HCT116 (cell line): ENCODE measurements at regions not wholly inside any gene's neighbourhood (a gene's known extent, or its start where the extent isn't known, plus 50 kb on each side); places are given as distances from the start of the nearest gene placed in this dataset.

Experiments used
- ATAC-seq: fragments of 200-7000 bp; cut with Tn5 transposase; 2 replicates; pipeline ENCODE4 v1.9.1; 2020; ENCODE audit warnings: mild to moderate bottlenecking, moderate library complexity
- BruUV-seq: library from RNA; stranded (reverse); fragments of 400-500 nt; replicated peaks from 2 replicates; lab custom pipeline; 2021; lab: Mats Ljungman, UMichigan
- CTCF ChIA-PET: fragments of 300-600 bp; sonication (Branson Sonifier 250); formaldehyde crosslinking; loops from one replicate; lab custom pipeline; 2021; ENCODE audit warnings: antibody characterized with exemption; lab: Charles Lee
- POLR2A ChIA-PET: fragments of 300-600, 350-600 bp; sonication (Branson Sonifier 250); formaldehyde crosslinking; loops from one replicate; lab custom pipeline; 2021; ENCODE audit warnings: antibody characterized with exemption; lab: Charles Lee
- RAD21 ChIA-PET, 2 experiments: fragments of 300-600 bp; sonication (Branson Sonifier 250); formaldehyde crosslinking; loops; one replicate each; lab custom pipeline; 2023; ENCODE audit warnings: low total read pairs in 2 of 2; ENCODE audit not compliant: uncharacterized antibody in 2 of 2, unreplicated experiment in 2 of 2, low non-redundant PET in 1 of 2; lab: Charles Lee
- DNase-seq: peaks from one replicate; pipeline ENCODE4 v3.0.0-alpha.2; 2010; ENCODE audit warnings: low read depth, low spot score
- H2AFZ ChIP-seq: fragments of 200-600 bp; shearing (Covaris generic), sonication (generic); 2 replicates; pipeline ENCODE4 v1.6.1; 2017; ENCODE audit warnings: low read depth, mixed run types, mixed read lengths, antibody characterized with exemption, low read length; ENCODE audit not compliant: poor library complexity, severe bottlenecking
- H3K27ac ChIP-seq: 2 replicates; pipeline ENCODE4 v1.5.1; 2012; ENCODE audit warnings: low read depth, low read length
- H3K27me3 ChIP-seq: fragments of 200-600 bp; sonication (generic); 2 replicates; pipeline ENCODE4 v1.6.1; 2016; ENCODE audit warnings: mixed run types, low read length, mixed read lengths; ENCODE audit not compliant: insufficient read depth
- H3K36me3 ChIP-seq, 2 experiments: fragments of 200-500 bp in 1 of 2; fragments of 200-600 bp in 1 of 2; sonication (Bioruptor generic) in 1 of 2; sonication (generic) in 1 of 2; 2 replicates each; pipeline versions ENCODE4 v1.5.1 to v1.6.1; 2014 to 2016; ENCODE audit warnings: low read length in 2 of 2, inconsistent platforms in 1 of 2, mixed read lengths in 1 of 2, mixed run types in 1 of 2; ENCODE audit not compliant: insufficient read depth in 2 of 2, control insufficient read depth in 1 of 2
- H3K4me1 ChIP-seq, 2 experiments: fragments of 200-600 bp in 1 of 2; sonication (generic) in 1 of 2; 2 replicates each; pipeline versions ENCODE4 v1.5.1 to v1.6.1; 2012 to 2017; ENCODE audit warnings: low read length in 2 of 2, inconsistent platforms in 1 of 2, mild to moderate bottlenecking in 1 of 2, mixed read lengths in 1 of 2, mixed run types in 1 of 2, moderate library complexity in 1 of 2; ENCODE audit not compliant: insufficient read depth in 2 of 2, control insufficient read depth in 1 of 2
- H3K4me2 ChIP-seq: fragments of 200-600 bp; sonication (generic); 2 replicates; pipeline ENCODE4 v1.6.1; 2017; ENCODE audit warnings: mixed run types, low read length, mixed read lengths
- H3K4me3 ChIP-seq, 2 experiments: fragments of 200-600 bp in 1 of 2; sonication (generic) in 1 of 2; replicated peaks in 1 of 2; 2 replicates each; pipeline ENCODE4 v1.5.1; 2011 to 2016; ENCODE audit warnings: low read length in 2 of 2, control low read depth in 1 of 2, low read depth in 1 of 2, mild to moderate bottlenecking in 1 of 2, mixed read lengths in 1 of 2, mixed run types in 1 of 2
- H3K79me2 ChIP-seq: fragments of 200-600 bp; sonication (generic); 2 replicates; pipeline ENCODE4 v1.6.1; 2017; ENCODE audit warnings: mild to moderate bottlenecking, mixed run types, low read length, moderate library complexity, mixed read lengths; ENCODE audit not compliant: insufficient read depth
- H3K9ac ChIP-seq: fragments of 200-600 bp; sonication (generic); 2 replicates; pipeline ENCODE4 v1.6.1; 2016; ENCODE audit warnings: low read length, mixed read lengths
- H3K9me2 ChIP-seq: fragments of 200-600 bp; sonication (generic), shearing (Covaris generic); 2 replicates; pipeline ENCODE4 v1.6.1; 2017; ENCODE audit warnings: mixed run types, mild to moderate bottlenecking, moderate library complexity; ENCODE audit not compliant: insufficient read depth
- H3K9me3 ChIP-seq, 2 experiments: fragments of 200-500 bp in 1 of 2; fragments of 200-600 bp in 1 of 2; sonication (Bioruptor generic) in 1 of 2; sonication (generic) in 1 of 2; 2 replicates each; pipeline ENCODE4 v1.6.1; 2014 to 2017; ENCODE audit warnings: low read length in 2 of 2, mixed read lengths in 2 of 2, inconsistent platforms in 1 of 2, low read depth in 1 of 2, mild to moderate bottlenecking in 1 of 2, mixed run types in 1 of 2, moderate library complexity in 1 of 2; ENCODE audit not compliant: control insufficient read depth in 1 of 2, insufficient read depth in 1 of 2
- H4K20me1 ChIP-seq: fragments of 200-600 bp; sonication (generic), shearing (Covaris generic); 2 replicates; pipeline ENCODE4 v1.6.1; 2017; ENCODE audit warnings: mixed run types, mild to moderate bottlenecking, moderate library complexity; ENCODE audit not compliant: insufficient read depth
- CBX3 ChIP-seq: IDR thresholded peaks from 2 replicates; pipeline ENCODE4 v1.6.1; 2012; ENCODE audit warnings: low read depth
- CEBPB ChIP-seq: IDR thresholded peaks from 2 replicates; pipeline ENCODE4 v1.6.1; 2012; ENCODE audit warnings: low read depth
- EZH2 ChIP-seq: fragments of 200-600 bp; sonication (generic); IDR thresholded peaks from 2 replicates; pipeline ENCODE4 v1.6.1; 2017; ENCODE audit warnings: antibody characterized with exemption, mixed run types
- EZH2phosphoT487 ChIP-seq: fragments of 200-600 bp; IDR thresholded peaks from 2 replicates; pipeline ENCODE4 v1.6.1; 2018; ENCODE audit warnings: antibody characterized with exemption, borderline replicate concordance
- JUND ChIP-seq: IDR thresholded peaks from 2 replicates; pipeline ENCODE4 v1.6.1; 2012
- MAX ChIP-seq: IDR thresholded peaks from 2 replicates; pipeline ENCODE4 v1.6.1; 2012
- POLR2A ChIP-seq: IDR thresholded peaks from 2 replicates; pipeline ENCODE4 v1.7.0; 2011; ENCODE audit warnings: borderline replicate concordance; ENCODE audit not compliant: insufficient read depth, insufficient read length; ENCODE audit errors: extremely low read depth
- RAD21 ChIP-seq: IDR thresholded peaks from 2 replicates; pipeline ENCODE4 v1.6.1; 2012; ENCODE audit warnings: low read depth, mild to moderate bottlenecking
- REST ChIP-seq: IDR thresholded peaks from 2 replicates; pipeline ENCODE4 v1.6.1; 2012; ENCODE audit warnings: low read depth
- SIN3A ChIP-seq: IDR thresholded peaks from 2 replicates; pipeline ENCODE4 v1.6.1; 2012; ENCODE audit warnings: low read depth
- SP1 ChIP-seq: IDR thresholded peaks from 2 replicates; pipeline ENCODE4 v1.6.1; 2012; ENCODE audit warnings: low read depth
- SRF ChIP-seq: IDR thresholded peaks from 2 replicates; pipeline ENCODE4 v1.6.1; 2012; ENCODE audit warnings: low read depth
- TCF7L2 ChIP-seq: IDR thresholded peaks from 2 replicates; pipeline ENCODE4 v1.7.0; 2011; ENCODE audit warnings: borderline replicate concordance, inconsistent platforms; ENCODE audit not compliant: insufficient read depth, insufficient read length; ENCODE audit errors: extremely low read depth
- YY1 ChIP-seq: IDR thresholded peaks from 2 replicates; pipeline ENCODE4 v1.6.1; 2011; ENCODE audit warnings: low read length, low read depth, moderate library complexity, mild to moderate bottlenecking; ENCODE audit not compliant: insufficient replicate concordance; ENCODE audit errors: extremely low read depth
- ZBTB33 ChIP-seq: IDR thresholded peaks from 2 replicates; pipeline ENCODE4 v1.6.1; 2011; ENCODE audit warnings: mild to moderate bottlenecking, low read length, moderate library complexity; ENCODE audit not compliant: insufficient replicate concordance; ENCODE audit errors: extremely low read depth
- ZFX ChIP-seq: fragments of 450-650 bp; IDR thresholded peaks from 2 replicates; pipeline ENCODE4 v1.6.1; 2017
- intact Hi-C: fragments of 100-400 bp; cut with micrococcal nuclease; formaldehyde crosslinking; loops from 2 replicates; pipeline ENCODE4 v1.10.0; 2022
- TF ChIP-seq, protein P1 (sequence below): IDR thresholded peaks from 2 replicates; pipeline ENCODE4 v1.6.1; 2012
- TF ChIP-seq, protein P2 (sequence below), 3 experiments: fragments of 200-600 bp in 1 of 3; sonication (generic) in 1 of 3; IDR thresholded peaks in 2 of 3; conservative IDR thresholded peaks in 1 of 3; 2 replicates each; pipeline ENCODE4 v1.5.1; 2012 to 2017; ENCODE audit warnings: low read depth in 2 of 3, low read length in 2 of 3, antibody characterized with exemption in 1 of 3, borderline replicate concordance in 1 of 3, control low read depth in 1 of 3, mild to moderate bottlenecking in 1 of 3, mixed read lengths in 1 of 3, mixed run types in 1 of 3, moderate library complexity in 1 of 3; ENCODE audit not compliant: insufficient read depth in 1 of 3

DNA sequence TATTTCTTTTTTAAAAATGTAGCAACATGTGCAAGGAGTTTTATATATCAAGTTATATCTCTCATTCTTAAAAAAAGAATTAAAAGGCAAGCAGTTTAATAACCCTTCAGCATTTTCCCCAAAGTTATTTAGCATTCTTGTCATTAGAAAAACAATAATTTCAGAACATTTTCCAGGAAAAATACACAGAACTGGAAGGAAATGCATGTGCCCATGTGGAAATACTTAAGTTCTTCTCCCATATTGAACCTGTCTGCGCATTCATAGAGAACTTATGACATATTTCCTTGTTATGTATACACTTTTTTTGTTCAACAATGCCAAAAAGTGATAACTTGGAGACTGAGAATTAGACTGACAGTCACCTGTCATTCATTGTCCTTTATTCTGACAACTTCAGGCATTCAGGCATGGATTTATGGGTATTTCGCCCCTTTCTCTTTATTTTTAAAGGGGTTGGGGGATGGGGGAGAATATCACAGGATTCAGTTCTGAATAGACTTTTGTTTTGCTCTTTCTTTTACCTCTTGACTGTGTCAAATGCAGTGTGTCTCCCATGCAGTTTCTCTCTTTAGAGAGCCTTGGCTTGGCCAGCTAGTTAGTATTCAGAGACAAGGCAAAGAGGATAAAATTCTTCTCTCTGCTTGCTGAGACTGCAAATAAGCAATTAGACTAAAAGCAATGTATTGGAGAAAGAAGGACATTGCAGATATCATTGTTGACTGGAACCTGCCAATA lies 701.0 kb downstream of the NR2F1-AS1 start:
- no peaks in the 10 kb centered on the region for H3K36me3 ChIP-seq
- ChIA-PET CTCF (no interaction called here), RAD21 (no interaction called here), POLR2A (no interaction called here)
- no peak overlapping the region for H2AFZ ChIP-seq
- ATAC-seq (no peak), DNase-seq (no peak)
- H3K4me1 ChIP-seq, result no peaks in the 10 kb centered on the region
- H3K79me2 ChIP-seq, result no peaks in the 10 kb centered on the region
- H4K20me1 ChIP-seq, result no peaks in the 10 kb centered on the region
- TF ChIP-seq YY1 (no peak), MAX (no peak), POLR2A (no peak), CBX3 (no peak), EZH2phosphoT487 (no peak), REST (no peak), SIN3A (no peak), ZFX (no peak), EZH2 (no peak), SP1 (no peak), RAD21 (no peak), CEBPB (no peak), JUND (no peak), ZBTB33 (no peak), TCF7L2 (no peak), SRF (no peak)
- TF ChIP-seq, protein P1, sequence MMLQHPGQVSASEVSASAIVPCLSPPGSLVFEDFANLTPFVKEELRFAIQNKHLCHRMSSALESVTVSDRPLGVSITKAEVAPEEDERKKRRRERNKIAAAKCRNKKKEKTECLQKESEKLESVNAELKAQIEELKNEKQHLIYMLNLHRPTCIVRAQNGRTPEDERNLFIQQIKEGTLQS, result no peak
- TF ChIP-seq, protein P2, sequence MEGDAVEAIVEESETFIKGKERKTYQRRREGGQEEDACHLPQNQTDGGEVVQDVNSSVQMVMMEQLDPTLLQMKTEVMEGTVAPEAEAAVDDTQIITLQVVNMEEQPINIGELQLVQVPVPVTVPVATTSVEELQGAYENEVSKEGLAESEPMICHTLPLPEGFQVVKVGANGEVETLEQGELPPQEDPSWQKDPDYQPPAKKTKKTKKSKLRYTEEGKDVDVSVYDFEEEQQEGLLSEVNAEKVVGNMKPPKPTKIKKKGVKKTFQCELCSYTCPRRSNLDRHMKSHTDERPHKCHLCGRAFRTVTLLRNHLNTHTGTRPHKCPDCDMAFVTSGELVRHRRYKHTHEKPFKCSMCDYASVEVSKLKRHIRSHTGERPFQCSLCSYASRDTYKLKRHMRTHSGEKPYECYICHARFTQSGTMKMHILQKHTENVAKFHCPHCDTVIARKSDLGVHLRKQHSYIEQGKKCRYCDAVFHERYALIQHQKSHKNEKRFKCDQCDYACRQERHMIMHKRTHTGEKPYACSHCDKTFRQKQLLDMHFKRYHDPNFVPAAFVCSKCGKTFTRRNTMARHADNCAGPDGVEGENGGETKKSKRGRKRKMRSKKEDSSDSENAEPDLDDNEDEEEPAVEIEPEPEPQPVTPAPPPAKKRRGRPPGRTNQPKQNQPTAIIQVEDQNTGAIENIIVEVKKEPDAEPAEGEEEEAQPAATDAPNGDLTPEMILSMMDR (IDR thresholded peaks at IDR 0.05 in 2 of 3, conservative IDR thresholded peaks at IDR 0.05 in 1 of 3; ENCODE audit: borderline replicate concordance in 1 of 3, insufficient read depth in 1 of 3, low read depth in 2 of 3, low read length in 2 of 3), result no peak
- H3K27me3 ChIP-seq, result no peaks in the 10 kb centered on the region
- no peak overlapping the region for H3K27ac ChIP-seq
- no peak overlapping the region for H3K4me3 ChIP-seq
- H3K9me3 ChIP-seq, result peaks cover 0 to 2% of the 10 kb centered on the region in 2 experiments; a peak in 1 of 4 replicates
- intact Hi-C loops, result no loop called here
- no peak overlapping the region for H3K4me2 ChIP-seq
- no TSS peak for BruUV-seq
- H3K9ac ChIP-seq, result no peak overlapping the region
- no peaks in the 10 kb centered on the region for H3K9me2 ChIP-seq
